Lung (tissue), 11 donors: ENCODE measurements at regions not wholly inside any gene's neighbourhood (a gene's known extent, or its start where the extent isn't known, plus 50 kb on each side); places are given as distances from the start of the nearest gene placed in this dataset.

Experiments
- ATAC-seq: fragments of 200-7000 bp; cut with Tn5 transposase; one replicate; pipeline ENCODE4 v1.9.1; 2020; ENCODE audit warnings: moderate number of reproducible peaks; ENCODE audit not compliant: insufficient read depth, low FRiP score
- DNase-seq, 3 donors: peaks; one replicate each; pipeline ENCODE4 v3.0.0-alpha.2; 2013 to 2017
- H3K27ac ChIP-seq, 2 donors: one replicate each; pipeline ENCODE4 v1.5.1; 2013; ENCODE audit warnings: mild to moderate bottlenecking in 2 of 2, moderate library complexity in 2 of 2, control low read depth in 1 of 2, inconsistent platforms in 1 of 2, low read depth in 1 of 2, low read length in 1 of 2
- H3K27me3 ChIP-seq, 3 donors: one replicate each; pipeline ENCODE4 v1.5.1; 2013; ENCODE audit warnings: low read length in 2 of 3; ENCODE audit not compliant: control insufficient read depth in 3 of 3, insufficient read depth in 3 of 3
- H3K36me3 ChIP-seq, 4 donors: one replicate each; pipeline ENCODE4 v1.5.1; 2013; ENCODE audit warnings: low read length in 4 of 4, mild to moderate bottlenecking in 1 of 4, moderate library complexity in 1 of 4; ENCODE audit not compliant: control insufficient read depth in 4 of 4, insufficient read depth in 4 of 4
- H3K4me1 ChIP-seq, 5 donors: one replicate each; pipeline ENCODE4 v1.5.1; 2013; ENCODE audit warnings: low read length in 5 of 5, mild to moderate bottlenecking in 2 of 5, moderate library complexity in 1 of 5; ENCODE audit not compliant: control insufficient read depth in 5 of 5, insufficient read depth in 5 of 5
- H3K4me3 ChIP-seq: one replicate; pipeline ENCODE4 v1.5.1; 2013; ENCODE audit warnings: mild to moderate bottlenecking, control low read depth, moderate library complexity
- H3K9ac ChIP-seq, 2 donors: one replicate each; pipeline ENCODE4 v1.5.1; 2013; ENCODE audit warnings: low read length in 2 of 2, control low read depth in 1 of 2; ENCODE audit not compliant: insufficient read depth in 1 of 2
- H3K9me3 ChIP-seq, 4 donors: one replicate each; pipeline ENCODE4 v1.5.1; 2013; ENCODE audit warnings: low read length in 3 of 4, mild to moderate bottlenecking in 1 of 4, moderate library complexity in 1 of 4; ENCODE audit not compliant: control insufficient read depth in 4 of 4, insufficient read depth in 3 of 4
- WGBS, 2 donors: extraction: QIAGEN DNeasy Blood & Tissue Kit; methylation state at CpG; one replicate each; pipeline ENCODE4 v1.1.7; 2013; 5-methylcytosine and 5-hydroxymethylcytosine counted together
- TF ChIP-seq, protein P1 (sequence below): IDR thresholded peaks from 2 replicates; pipeline ENCODE4 v1.5.1; 2012; ENCODE audit warnings: mild to moderate bottlenecking; ENCODE audit errors: control extremely low read depth, extremely low read depth
- donor health status: control.
- donor health status: control.
- donor health status: Bipolar disorder and iron deficiency.
- donor health status: healthy.
- donor health status: DM: yes; HTN: yes; CAD: no.

DNA sequence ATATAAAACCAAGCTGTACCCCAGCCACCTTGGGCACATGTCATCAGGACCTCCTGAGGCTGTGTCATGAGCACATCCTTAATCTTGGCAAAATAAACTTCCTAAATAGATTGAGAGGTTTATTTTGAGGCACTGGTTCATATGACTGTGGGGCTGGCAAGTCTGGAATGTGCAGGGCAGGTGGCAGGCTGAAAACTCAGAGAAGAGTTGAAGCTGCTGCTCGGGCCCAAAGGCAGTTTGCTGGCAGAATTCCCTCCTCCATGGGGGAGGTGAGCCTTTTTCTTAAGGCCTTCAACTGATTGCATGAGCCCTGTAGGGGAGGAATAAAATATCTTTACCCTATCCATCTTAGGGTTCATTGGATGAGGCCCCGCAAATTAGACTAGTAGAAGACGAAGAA, 72.2 kb upstream of the CDK20 start:
- H3K4me1 ChIP-seq: no peaks in the 10 kb centered on the region
- TF ChIP-seq, protein P1, sequence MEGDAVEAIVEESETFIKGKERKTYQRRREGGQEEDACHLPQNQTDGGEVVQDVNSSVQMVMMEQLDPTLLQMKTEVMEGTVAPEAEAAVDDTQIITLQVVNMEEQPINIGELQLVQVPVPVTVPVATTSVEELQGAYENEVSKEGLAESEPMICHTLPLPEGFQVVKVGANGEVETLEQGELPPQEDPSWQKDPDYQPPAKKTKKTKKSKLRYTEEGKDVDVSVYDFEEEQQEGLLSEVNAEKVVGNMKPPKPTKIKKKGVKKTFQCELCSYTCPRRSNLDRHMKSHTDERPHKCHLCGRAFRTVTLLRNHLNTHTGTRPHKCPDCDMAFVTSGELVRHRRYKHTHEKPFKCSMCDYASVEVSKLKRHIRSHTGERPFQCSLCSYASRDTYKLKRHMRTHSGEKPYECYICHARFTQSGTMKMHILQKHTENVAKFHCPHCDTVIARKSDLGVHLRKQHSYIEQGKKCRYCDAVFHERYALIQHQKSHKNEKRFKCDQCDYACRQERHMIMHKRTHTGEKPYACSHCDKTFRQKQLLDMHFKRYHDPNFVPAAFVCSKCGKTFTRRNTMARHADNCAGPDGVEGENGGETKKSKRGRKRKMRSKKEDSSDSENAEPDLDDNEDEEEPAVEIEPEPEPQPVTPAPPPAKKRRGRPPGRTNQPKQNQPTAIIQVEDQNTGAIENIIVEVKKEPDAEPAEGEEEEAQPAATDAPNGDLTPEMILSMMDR: no peak
- H3K27ac ChIP-seq: no peak overlapping the region
- no peaks in the 10 kb centered on the region for H3K27me3 ChIP-seq
- H3K36me3 ChIP-seq: no peaks in the 10 kb centered on the region
- WGBS, 2 donors: 85 to 90% methylated on average over 3 of the region's 3 CpGs
- no peak overlapping the region for H3K4me3 ChIP-seq
- DNase-seq: no peak
- no peak overlapping the region for H3K9ac ChIP-seq
- peaks cover 0 to 14% (median 6%) of the 10 kb centered on the region in 4 donors for H3K9me3 ChIP-seq
- no peak for ATAC-seq

DNA sequence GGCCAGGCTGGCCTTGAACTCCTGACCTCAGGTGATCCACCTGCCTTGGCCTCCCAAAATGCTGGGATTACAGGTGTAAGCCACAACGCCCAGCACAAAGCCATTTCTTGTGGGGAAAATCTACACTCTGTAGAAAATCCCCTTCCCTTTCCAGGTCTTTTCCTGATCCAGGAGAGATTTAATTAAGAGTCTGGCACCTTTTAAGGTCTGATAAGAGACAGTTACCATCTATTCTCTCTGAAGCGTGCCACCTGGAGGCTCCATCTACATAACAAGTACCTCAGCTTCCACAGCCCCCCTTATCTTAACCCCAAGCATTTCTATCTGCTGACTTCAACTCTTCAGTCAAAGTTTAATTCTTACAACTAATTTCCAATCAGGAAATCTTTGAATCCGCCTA, 71.4 kb upstream of the CDK20 start:
- TF ChIP-seq, protein P1: no peak
- Histone ChIP-seq H3K27me3 (no peaks in the 10 kb centered on the region), H3K9me3 (peaks cover 0 to 14% (median 6%) of the 10 kb centered on the region in 4 donors), H3K4me1 (no peaks in the 10 kb centered on the region), H3K27ac (no peak overlapping the region), H3K4me3 (no peak overlapping the region), H3K36me3 (no peaks in the 10 kb centered on the region), H3K9ac (no peak overlapping the region)
- ATAC-seq (no peak), DNase-seq (no peak)
- 81 to 87% methylated on average over 3 of the region's 3 CpGs for WGBS, 2 donors

DNA sequence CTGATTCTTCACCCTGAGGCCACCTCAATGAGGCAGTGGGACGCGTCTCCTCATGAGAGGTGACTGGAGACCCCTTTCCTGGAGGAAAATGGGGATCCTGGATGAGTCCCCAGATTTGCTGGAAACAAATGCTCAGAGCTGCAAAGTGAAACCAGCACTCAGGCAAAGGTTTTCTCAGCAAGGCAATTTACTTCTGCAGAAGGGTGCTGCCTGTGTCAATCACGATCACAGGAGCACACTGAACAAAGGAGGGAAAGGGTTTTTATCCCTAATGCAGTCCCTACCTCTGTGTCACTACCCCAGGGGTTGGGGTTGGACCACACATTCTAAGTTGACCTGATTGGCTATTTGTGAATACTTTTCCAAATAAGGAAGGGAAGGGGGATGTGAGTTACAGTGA, 69.9 kb upstream of the CDK20 start:
- Histone ChIP-seq H3K27me3 (no peaks in the 10 kb centered on the region), H3K27ac (no peak overlapping the region), H3K9ac (no peak overlapping the region), H3K4me3 (no peak overlapping the region), H3K9me3 (peaks cover 0 to 14% (median 6%) of the 10 kb centered on the region in 4 donors), H3K4me1 (no peaks in the 10 kb centered on the region), H3K36me3 (no peaks in the 10 kb centered on the region)
- TF ChIP-seq, protein P1: no peak
- no peak for DNase-seq
- ATAC-seq: no peak
- 71 to 96% methylated on average over 3 of the region's 3 CpGs for WGBS, 2 donors

DNA sequence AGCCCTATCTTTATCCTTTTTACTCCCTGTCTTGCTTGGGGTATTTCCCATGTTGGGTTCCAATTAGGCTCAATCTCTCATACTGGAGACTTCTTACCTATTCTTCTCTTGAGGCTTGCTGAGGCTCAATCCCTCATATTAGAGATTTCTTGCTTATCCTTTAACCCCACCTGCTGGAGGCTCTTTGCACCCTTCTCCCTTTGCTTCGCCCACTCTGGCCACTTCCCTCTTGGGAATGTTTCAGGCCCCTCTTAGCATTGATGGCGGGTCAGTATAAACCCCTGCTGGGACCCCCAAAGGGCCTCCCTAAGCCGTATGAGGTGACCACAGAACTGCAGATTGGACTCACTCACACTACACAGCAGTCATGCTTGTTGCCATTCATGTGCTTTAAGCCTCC, 69.3 kb upstream of the CDK20 start:
- Histone ChIP-seq H3K36me3 (no peaks in the 10 kb centered on the region), H3K4me1 (no peaks in the 10 kb centered on the region), H3K27ac (no peak overlapping the region), H3K9ac (no peak overlapping the region), H3K9me3 (peaks cover 0 to 16% (median 6%) of the 10 kb centered on the region in 4 donors), H3K4me3 (no peak overlapping the region), H3K27me3 (no peaks in the 10 kb centered on the region)
- DNase-seq (no peak), ATAC-seq (no peak)
- TF ChIP-seq, protein P1: no peak
- WGBS, 2 donors: 81 to 91% methylated on average over 3 of the region's 3 CpGs
